HL-60 (cell line): ENCODE measurements at regions not wholly inside any gene's neighbourhood (a gene's known extent, or its start where the extent isn't known, plus 50 kb on each side); places are given as distances from the start of the nearest gene placed in this dataset.

Experiments
- DNase-seq, 2 experiments: peaks; one replicate each; pipeline ENCODE4 v3.0.0-alpha.2; 2010 to 2020; ENCODE audit warnings: low read depth in 1 of 2, low spot score in 1 of 2
- H3K27ac ChIP-seq: fragments of 250-450 bp; sonication (Bioruptor Pico); replicated peaks from 2 replicates; pipeline ENCODE4 v1.5.1; 2020; ENCODE audit warnings: mild to moderate bottlenecking, moderate library complexity
- H3K27me3 ChIP-seq: fragments of 250-450 bp; sonication (Bioruptor Pico); 2 replicates; pipeline ENCODE4 v1.5.1; 2021; ENCODE audit warnings: mild to moderate bottlenecking, moderate library complexity; ENCODE audit not compliant: insufficient read depth, poor library complexity, severe bottlenecking
- H3K4me3 ChIP-seq: replicated peaks from 2 replicates; pipeline ENCODE4 v1.5.1; 2011; ENCODE audit warnings: mild to moderate bottlenecking, control low read depth, low read length; ENCODE audit not compliant: insufficient read depth
- GABPA ChIP-seq: IDR thresholded peaks from 2 replicates; pipeline ENCODE4 v1.6.1; 2012; ENCODE audit warnings: low read depth
- POLR2AphosphoS5 ChIP-seq: IDR thresholded peaks from 2 replicates; pipeline ENCODE4 v1.6.1; 2012; ENCODE audit warnings: low read depth
- SPI1 ChIP-seq: IDR thresholded peaks from 2 replicates; pipeline ENCODE4 v1.6.1; 2012; ENCODE audit warnings: low read depth, mild to moderate bottlenecking, borderline replicate concordance
- TF ChIP-seq, protein P1 (sequence below): IDR thresholded peaks from 2 replicates; pipeline ENCODE4 v1.6.1; 2012; ENCODE audit warnings: low read depth; ENCODE audit not compliant: insufficient replicate concordance
- TF ChIP-seq, protein P2 (sequence below): IDR thresholded peaks from one replicate; pipeline ENCODE4 v1.5.1; 2011; ENCODE audit warnings: low read length, control low read depth, inconsistent platforms; ENCODE audit not compliant: insufficient read depth

DNA sequence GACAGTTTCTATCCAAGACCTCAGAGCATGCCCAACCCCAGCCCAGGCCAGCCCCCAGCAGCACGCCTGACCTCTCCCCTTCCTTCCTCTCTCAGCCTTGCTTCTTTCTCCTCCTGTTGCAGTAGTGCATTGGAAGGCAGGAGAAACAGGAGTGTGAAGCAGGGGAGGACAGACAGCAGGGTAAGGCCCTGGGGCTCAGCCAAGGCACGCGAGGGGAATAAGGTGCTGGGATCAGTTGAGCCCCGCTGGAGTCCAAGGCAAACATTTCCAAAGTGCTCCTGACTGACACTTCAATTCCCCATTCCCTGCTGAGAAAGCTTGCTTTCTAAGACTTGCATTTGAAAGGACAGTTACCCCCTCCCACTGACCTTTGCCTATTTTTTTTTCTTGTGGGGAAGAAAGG lies 73.1 kb upstream of the OLFM4 start:
- Histone ChIP-seq H3K4me3 (no peak overlapping the region), H3K27me3 (no peaks in the 10 kb centered on the region), H3K27ac (no peak overlapping the region)
- no peak for DNase-seq
- no peak for TF ChIP-seq POLR2AphosphoS5
- TF ChIP-seq GABPA, result no peak
- TF ChIP-seq, protein P1, sequence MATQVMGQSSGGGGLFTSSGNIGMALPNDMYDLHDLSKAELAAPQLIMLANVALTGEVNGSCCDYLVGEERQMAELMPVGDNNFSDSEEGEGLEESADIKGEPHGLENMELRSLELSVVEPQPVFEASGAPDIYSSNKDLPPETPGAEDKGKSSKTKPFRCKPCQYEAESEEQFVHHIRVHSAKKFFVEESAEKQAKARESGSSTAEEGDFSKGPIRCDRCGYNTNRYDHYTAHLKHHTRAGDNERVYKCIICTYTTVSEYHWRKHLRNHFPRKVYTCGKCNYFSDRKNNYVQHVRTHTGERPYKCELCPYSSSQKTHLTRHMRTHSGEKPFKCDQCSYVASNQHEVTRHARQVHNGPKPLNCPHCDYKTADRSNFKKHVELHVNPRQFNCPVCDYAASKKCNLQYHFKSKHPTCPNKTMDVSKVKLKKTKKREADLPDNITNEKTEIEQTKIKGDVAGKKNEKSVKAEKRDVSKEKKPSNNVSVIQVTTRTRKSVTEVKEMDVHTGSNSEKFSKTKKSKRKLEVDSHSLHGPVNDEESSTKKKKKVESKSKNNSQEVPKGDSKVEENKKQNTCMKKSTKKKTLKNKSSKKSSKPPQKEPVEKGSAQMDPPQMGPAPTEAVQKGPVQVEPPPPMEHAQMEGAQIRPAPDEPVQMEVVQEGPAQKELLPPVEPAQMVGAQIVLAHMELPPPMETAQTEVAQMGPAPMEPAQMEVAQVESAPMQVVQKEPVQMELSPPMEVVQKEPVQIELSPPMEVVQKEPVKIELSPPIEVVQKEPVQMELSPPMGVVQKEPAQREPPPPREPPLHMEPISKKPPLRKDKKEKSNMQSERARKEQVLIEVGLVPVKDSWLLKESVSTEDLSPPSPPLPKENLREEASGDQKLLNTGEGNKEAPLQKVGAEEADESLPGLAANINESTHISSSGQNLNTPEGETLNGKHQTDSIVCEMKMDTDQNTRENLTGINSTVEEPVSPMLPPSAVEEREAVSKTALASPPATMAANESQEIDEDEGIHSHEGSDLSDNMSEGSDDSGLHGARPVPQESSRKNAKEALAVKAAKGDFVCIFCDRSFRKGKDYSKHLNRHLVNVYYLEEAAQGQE, result no peak
- TF ChIP-seq, protein P2, sequence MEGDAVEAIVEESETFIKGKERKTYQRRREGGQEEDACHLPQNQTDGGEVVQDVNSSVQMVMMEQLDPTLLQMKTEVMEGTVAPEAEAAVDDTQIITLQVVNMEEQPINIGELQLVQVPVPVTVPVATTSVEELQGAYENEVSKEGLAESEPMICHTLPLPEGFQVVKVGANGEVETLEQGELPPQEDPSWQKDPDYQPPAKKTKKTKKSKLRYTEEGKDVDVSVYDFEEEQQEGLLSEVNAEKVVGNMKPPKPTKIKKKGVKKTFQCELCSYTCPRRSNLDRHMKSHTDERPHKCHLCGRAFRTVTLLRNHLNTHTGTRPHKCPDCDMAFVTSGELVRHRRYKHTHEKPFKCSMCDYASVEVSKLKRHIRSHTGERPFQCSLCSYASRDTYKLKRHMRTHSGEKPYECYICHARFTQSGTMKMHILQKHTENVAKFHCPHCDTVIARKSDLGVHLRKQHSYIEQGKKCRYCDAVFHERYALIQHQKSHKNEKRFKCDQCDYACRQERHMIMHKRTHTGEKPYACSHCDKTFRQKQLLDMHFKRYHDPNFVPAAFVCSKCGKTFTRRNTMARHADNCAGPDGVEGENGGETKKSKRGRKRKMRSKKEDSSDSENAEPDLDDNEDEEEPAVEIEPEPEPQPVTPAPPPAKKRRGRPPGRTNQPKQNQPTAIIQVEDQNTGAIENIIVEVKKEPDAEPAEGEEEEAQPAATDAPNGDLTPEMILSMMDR, result no peak
- TF ChIP-seq SPI1, result no peak

DNA sequence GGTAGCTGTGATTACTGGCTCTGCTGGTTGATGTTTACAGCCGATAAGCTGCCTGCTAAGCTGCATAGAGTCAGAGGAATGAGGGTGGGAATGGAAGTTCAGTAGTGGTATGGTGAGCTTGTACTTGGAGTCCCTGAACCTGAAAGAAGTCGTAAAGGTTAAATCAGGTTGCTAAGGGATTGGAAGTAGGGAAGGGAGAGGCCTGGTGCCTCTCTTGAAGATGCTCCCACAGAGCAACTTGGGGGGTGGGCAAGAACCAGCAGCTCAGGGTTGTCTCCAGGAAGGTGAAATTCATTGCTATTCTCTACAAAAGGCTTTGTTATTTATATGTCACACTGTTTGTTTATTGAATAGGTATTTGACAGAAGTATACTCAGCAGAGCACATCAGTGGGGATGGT lies 73.8 kb upstream of the OLFM4 start:
- H3K4me3 ChIP-seq, result no peak overlapping the region
- H3K27me3 ChIP-seq, result no peaks in the 10 kb centered on the region
- TF ChIP-seq SPI1 (no peak), GABPA (no peak), POLR2AphosphoS5 (no peak)
- TF ChIP-seq, protein P1, result no peak
- TF ChIP-seq, protein P2, result no peak
- H3K27ac ChIP-seq, result no peak overlapping the region
- DNase-seq, result no peak

DNA sequence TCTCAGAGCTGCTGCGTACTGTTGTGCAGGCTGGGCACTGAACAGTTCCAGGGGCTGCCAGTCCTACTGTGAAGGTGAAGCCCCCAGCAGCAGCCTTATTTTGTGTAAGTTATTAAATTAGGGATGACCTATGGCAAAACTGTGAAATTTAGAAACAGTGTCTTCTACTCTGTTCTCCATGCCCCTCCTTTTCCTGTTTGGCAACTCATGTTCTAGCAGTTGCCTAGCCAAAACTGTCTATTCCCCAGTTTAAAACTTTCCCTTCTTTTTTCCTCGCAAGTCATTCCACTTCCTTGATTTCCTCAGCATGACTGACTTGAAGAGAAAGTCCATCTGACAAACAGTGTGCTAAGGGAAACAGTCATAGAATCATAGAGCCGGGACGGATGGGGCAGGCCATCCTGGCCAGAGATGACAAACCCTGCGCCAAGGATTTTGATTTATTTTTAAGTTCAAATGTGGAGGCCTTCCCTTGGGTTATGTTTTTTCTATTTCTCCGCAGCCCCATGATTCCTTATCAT lies 78.1 kb upstream of the OLFM4 start:
- H3K4me3 ChIP-seq, result no peak overlapping the region
- TF ChIP-seq GABPA, result no peak
- TF ChIP-seq, protein P2, result no peak
- no peak for TF ChIP-seq SPI1
- TF ChIP-seq, protein P1, result no peak
- TF ChIP-seq POLR2AphosphoS5, result no peak
- H3K27me3 ChIP-seq, result no peaks in the 10 kb centered on the region
- no peak overlapping the region for H3K27ac ChIP-seq
- no peak for DNase-seq
